ENCODE measurements at regions not wholly inside any gene's neighbourhood (a gene's known extent, or its start where the extent isn't known, plus 50 kb on each side); places are given as distances from the start of the nearest gene placed in this dataset.

DNA sequence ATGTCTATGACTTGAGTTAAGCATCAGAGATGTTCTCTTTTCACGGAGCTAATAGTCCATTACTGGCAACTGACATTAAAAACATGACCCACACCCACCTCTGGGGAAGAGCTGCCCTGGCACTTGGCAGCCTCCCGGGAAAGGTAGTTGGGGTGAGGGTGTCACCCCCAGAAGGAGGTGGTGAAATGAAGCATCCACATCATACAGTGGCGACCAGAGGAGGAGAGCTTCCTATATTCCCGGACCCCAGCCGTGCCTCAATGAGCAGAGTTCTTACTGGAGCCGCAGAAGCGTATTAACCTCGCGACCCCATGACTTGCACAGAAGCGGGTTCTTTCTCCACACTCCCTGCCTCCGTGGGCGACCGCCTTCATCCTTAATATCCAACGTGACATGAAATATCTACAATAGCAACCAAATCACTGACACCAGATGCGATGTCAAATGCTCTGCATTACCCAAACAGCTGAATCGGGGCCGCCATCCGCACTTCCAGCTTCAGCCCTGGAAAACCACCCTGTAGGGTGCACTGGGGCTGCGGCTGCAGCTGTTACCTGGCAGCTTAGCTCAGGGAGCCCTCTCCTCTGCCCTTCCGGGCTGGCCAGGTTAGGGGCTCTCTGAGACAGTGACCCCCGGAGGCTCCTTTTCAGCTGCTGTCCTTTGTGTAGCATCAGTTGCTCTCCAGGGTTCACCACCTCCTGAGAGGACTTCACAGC is 103.1 kb upstream of the PARD3 start:
- TF ChIP-seq, protein P1, sequence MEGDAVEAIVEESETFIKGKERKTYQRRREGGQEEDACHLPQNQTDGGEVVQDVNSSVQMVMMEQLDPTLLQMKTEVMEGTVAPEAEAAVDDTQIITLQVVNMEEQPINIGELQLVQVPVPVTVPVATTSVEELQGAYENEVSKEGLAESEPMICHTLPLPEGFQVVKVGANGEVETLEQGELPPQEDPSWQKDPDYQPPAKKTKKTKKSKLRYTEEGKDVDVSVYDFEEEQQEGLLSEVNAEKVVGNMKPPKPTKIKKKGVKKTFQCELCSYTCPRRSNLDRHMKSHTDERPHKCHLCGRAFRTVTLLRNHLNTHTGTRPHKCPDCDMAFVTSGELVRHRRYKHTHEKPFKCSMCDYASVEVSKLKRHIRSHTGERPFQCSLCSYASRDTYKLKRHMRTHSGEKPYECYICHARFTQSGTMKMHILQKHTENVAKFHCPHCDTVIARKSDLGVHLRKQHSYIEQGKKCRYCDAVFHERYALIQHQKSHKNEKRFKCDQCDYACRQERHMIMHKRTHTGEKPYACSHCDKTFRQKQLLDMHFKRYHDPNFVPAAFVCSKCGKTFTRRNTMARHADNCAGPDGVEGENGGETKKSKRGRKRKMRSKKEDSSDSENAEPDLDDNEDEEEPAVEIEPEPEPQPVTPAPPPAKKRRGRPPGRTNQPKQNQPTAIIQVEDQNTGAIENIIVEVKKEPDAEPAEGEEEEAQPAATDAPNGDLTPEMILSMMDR (conservative IDR thresholded peaks at IDR 0.05; ENCODE audit: low read depth, low read length): no peak
- TF ChIP-seq EZH2 (IDR thresholded peaks at IDR 0.05; ENCODE audit: borderline replicate concordance, low read depth, low read length, poor library complexity, severe bottlenecking): no peak
